Gastroesophageal sphincter (tissue), 3 donors: ENCODE measurements at regions not wholly inside any gene's neighbourhood (a gene's known extent, or its start where the extent isn't known, plus 50 kb on each side); places are given as distances from the start of the nearest gene placed in this dataset.

ENCODE experiments used
- CTCF ChIP-seq, 4 experiments: fragments of 200-600 bp in 2 of 4; fragments of 450-650 bp in 2 of 4; sonication (generic) in 1 of 4; IDR thresholded peaks; one replicate each; pipeline ENCODE4 v1.5.1; 2017 to 2019; ENCODE audit warnings: antibody characterized with exemption in 4 of 4, mild to moderate bottlenecking in 2 of 4, moderate library complexity in 2 of 4
- EP300 ChIP-seq: sonication (generic); formaldehyde crosslinking; IDR thresholded peaks from one replicate; pipeline ENCODE4 v1.6.1; 2017; ENCODE audit warnings: antibody characterized with exemption, mild to moderate bottlenecking
- POLR2A ChIP-seq, 2 donors: fragments of 450-650 bp; IDR thresholded peaks; one replicate each; pipeline ENCODE4 v1.6.1; 2017; ENCODE audit warnings: antibody characterized with exemption in 2 of 2, mild to moderate bottlenecking in 2 of 2, moderate library complexity in 1 of 2
- POLR2AphosphoS5 ChIP-seq: sonication (generic); formaldehyde crosslinking; IDR thresholded peaks from one replicate; pipeline ENCODE4 v1.6.1; 2017; ENCODE audit warnings: antibody characterized with exemption

- TF ChIP-seq CTCF (IDR thresholded peaks at IDR 0.05), result no peak
- no peak for TF ChIP-seq POLR2AphosphoS5
- no peak for TF ChIP-seq POLR2A (IDR thresholded peaks at IDR 0.05)
- no peak for TF ChIP-seq EP300
Measured at GRCh38 chr16:86129541-86129940, 230.6 kb downstream of the IRF8 start.
